Retina (tissue), 1 donor: ENCODE measurements at regions not wholly inside any gene's neighbourhood (a gene's known extent, or its start where the extent isn't known, plus 50 kb on each side); places are given as distances from the start of the nearest gene placed in this dataset.

Experiments used
- DNase-seq: peaks from one replicate; pipeline ENCODE4 v3.0.0-alpha.2; 2016

DNA sequence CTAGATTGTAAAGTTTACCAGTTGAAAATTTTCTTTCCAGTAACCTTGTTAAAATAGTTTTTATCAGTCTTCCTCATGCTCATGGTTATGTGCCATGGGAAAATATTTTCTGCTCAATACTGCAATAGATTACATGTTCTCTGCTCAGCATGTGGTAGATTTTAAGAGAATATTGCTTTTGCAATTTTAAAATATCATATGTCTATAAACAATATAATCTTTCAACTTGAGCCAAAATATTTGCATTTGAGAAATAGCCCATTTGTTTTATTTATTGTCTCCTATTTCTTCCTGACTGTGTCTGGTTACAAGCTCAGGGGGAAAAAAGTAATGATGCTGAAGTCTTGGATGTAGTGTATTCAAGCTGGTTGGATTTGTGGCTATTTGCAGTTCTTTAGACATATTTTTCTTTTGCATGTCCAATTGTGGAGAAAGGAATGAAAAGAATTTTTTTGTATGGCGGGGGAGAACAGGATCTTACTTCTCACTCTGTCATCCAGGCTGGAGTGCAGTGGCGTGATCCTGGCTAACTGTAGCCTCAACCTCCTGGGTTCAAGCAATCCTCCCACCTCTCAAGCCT lies 342.6 kb upstream of the NAV3 start:
- DNase-seq, result no peak

DNA sequence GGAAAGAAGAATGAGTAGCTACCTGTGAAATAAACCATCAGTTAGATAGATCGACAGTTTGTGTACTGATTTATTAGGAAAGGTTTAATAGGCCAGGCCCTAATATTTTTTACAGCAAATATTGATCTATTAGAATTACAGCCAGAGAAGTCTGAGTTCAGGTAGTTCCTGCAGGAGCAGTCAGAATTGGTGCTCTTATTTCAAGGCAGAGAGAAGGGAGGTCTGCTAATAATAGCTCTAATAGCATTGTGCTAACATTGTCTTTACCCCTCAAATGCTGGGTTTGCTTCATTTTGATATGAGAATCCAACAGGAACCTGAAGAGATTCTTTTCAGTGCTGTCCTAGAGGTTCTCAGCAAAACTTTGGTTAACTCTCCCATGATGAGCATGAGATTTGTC lies 343.8 kb upstream of the NAV3 start:
- DNase-seq, result no peak

GRCh38 chr12:77485961-77486854 lies 344.5 kb upstream of the NAV3 start:
- DNase-seq, result peak; percentile 46

- DNase-seq, result no peak
Observed at GRCh38 chr12:77481687-77482086, 349.0 kb upstream of the NAV3 start.

- DNase-seq, result no peak
Observed at GRCh38 chr12:77477907-77478533, 352.7 kb upstream of the NAV3 start.

GRCh38 chr12:77471801-77472200 lies 358.9 kb upstream of the NAV3 start:
- no peak for DNase-seq

DNA sequence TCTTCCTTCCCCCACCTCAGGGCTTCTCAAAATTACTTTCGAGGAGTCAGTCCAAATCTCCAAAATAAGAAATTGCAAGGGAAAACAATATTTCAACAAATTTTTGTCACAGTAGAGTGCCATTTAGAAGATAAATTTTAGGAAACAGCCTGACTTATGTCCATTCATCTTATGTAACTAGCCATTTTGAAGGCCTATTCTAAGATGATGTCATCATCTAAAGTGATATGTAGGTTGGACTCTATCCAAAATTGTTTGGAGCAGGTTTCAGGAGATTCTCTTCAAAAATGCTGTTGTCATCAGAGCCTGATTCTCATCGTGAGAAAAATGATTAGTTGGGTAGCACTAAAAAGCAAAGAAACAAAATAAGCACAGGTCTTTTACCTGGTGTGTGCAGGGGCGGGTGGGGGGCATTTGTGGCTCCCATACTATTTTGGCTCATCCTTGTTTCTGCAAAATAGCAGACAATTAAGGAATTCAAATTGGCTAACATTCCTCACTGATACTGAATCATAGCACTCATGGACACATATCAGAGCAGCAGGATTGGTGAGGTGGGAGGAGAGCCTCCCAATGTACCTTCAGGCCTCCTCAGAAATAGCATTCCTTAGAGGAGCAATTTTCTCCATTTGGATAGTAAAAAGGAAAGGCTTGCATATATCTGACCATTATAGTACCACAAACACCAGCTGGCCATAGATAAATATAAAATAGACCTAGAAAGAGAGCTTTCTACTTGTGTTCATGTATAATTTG lies 360.9 kb upstream of the NAV3 start:
- no peak for DNase-seq

DNA sequence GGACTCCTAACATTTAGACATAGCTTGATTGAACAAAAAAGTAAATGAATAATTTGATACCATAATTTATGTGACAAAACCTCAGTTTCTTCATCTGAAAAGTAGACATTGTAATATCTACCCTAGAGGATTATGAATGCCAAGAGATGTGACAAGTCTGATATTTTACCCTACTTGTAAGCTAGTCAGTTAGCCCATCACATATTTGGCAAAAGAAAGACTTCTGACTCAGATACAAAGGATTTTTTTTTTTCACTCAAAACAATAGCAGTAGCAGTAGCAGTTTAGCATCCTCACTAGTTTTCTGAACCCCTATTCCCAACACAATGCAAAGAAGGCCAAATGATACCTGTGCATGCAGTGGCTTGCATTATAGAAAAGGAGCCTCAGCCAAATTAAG lies 377.3 kb upstream of the E2F7 start:
- DNase-seq, result no peak

- DNase-seq, result no peak
Observed at GRCh38 chr12:77439749-77440148, 374.4 kb upstream of the E2F7 start.

DNA sequence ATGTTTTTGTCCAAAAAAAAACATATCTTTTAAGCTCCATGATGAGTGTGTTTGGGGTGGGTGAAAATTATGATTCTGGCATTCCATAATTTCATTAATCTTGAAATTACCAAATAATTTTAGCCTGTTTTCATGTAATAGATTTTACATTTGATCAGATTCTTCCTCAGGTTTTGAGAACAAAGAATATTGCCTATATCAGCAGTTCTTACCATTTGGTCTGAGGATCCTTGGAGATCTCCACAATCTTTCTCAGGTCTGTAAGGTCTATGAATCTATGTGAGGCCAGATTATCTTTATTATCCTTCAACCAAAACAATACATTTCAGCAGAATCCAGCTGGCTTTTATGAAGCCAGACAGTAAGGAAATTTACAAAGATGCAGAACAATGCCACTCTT lies 373.3 kb upstream of the E2F7 start:
- DNase-seq, result no peak

DNA sequence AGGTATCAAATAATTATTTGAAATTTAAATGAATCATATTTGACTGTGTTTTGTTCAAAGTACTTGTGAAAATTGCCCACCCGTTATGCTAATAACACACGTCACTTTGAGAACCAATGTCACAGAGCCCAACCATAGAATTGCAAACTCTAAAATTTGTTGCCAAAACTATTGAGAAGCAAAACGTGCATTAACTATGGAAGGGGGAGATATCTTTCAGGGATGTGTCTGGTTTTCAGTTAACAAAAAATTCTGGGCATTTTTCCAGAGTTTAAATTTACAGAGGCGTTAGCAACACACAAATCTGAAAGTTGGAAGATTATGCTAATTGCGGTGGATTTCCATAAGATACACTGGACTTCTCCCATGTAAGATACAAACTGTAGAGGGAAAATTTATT lies 371.8 kb upstream of the E2F7 start:
- no peak for DNase-seq

GRCh38 chr12:77435446-77436091 lies 370.2 kb upstream of the E2F7 start:
- DNase-seq, result no peak

GRCh38 chr12:77433799-77434198 lies 368.4 kb upstream of the E2F7 start:
- no peak for DNase-seq

- no peak for DNase-seq
Observed at GRCh38 chr12:77429426-77429825, 364.1 kb upstream of the E2F7 start.

DNA sequence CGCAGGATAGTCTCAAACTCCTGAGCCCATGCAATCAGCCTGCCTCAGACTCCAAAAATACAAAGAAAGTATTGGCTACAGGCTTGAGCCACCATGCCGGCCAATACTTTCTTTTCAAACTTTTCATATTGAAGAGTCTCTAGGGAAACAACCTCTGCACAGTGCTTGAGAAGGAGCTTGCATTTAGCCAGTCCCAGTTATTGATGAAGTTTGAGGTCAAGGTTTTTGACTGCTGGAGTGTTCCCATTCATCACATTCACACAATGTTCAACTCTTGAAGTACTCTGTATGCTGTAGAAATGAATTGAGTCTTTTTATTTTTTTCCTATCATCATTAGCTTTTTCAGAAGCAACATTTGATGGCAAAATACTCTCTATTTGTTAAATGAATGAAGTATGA lies 355.8 kb upstream of the E2F7 start:
- DNase-seq, result no peak

DNA sequence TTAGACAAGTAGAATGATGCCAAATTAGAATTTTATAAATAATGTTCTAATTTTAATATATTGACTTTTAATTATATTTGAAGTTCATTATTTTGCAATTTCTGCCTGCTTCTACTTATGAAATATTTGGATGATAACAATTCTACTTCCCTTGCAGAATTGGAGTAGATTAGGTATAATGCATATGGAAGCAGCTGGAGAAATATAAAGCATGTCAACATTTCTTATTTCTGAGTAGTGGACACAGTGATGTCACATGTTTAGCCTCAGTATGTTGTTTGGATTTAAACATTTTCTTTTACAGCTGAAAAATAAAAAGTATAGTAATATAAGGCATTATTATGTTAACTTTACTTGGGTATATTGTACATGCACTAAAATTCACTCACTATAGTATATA lies 344.2 kb upstream of the E2F7 start:
- no peak for DNase-seq

- no peak for DNase-seq
Observed at GRCh38 chr12:77407931-77408330, 342.6 kb upstream of the E2F7 start.

DNA sequence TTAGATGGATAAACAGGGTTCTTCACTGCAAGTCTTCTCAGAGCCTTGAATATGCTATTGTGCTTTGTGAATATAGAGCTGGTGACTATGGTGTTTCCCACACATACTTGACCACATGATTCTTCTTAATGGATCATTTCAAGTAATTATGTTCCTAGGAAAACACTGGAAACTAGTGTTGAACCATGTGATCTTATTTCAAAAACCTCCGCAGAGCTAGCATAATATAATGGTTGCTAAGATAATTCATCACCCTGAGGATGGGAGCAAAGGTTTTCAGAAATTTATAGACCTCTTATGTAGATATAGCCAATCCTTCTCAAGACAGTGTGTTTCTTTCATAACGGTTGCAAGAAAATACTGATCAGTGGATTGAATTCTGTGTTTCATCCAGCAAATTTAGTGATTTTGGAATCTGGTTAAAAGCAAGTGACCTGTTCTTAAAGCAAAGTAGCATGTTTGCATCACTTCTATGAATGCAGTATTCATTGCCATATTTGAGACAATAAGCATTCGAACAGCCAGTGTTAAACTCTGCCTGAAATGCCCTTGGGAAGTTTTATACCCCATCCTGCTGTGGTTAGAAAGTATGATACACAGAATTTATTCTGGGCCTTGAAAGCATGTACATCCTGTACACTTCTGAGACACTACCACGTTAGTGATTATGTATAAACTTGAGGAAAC lies 341.0 kb upstream of the E2F7 start:
- DNase-seq, result no peak

DNA sequence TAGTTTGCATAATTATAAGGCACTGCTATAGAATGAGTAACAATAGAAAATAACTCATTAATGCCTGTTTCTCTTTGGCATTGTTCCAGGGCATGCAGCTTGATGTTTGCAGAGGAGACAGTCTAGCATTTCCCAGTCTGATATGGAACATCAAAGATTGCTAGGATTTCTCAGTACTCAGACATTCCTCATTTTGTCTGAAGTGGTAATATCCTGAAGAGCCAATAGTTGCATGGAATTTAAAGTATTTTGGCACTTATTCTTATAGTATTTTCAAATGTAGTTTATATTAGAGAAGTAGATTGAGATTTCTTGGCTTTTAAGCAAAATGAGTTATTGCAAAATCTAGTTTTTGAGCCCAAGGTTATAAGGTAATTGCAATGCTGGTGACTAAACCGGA lies 337.3 kb upstream of the E2F7 start:
- DNase-seq, result peak; percentile 32

DNA sequence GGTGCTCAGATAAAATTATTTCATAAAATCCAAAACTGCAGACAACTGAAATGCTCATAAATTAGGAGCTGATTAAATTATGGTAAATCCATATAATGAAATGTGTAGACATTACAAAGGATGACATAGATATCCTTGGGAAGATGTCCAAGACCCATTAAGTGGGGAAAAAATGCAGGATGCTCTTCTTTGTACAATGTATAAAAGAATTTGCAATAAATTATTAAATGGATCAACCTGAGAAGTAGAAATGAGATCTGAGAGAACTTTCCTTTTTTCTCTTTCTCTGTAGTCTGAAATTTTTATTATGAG lies 336.4 kb upstream of the E2F7 start:
- no peak for DNase-seq

DNA sequence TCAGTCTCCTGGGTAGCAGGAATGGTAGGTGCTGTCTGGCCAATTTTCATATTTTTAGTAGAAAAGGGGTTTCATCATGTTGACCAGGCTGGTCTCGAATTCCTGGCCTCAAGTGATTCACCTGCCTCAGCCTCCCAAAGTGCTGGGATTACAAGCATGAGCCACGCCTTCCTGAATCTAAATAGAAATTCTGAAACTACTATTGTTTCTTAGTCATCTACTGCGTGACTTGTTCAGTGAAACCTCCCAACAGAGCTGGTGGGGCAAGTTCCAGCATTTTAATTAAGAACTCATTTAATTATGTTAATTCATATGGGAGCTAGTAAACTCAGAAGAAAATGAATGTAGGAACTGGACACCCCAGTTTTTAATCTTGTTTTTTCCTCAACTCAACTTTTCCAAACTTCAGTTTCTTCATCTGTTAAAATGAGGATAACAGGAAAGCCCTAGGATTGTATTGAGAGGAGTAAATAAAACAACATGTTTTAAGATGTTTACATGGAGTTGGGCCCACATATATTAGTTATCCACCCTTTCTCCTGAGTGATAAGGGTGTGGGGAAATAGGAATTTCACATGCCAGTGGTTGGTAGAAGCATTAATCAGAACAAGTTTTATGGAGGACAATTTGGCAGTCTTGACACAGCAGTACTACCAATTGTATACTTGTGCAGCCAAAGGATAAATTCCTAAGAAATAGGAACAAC lies 335.8 kb upstream of the E2F7 start:
- DNase-seq, result no peak
